ENCODE measurements at regions not wholly inside any gene's neighbourhood (a gene's known extent, or its start where the extent isn't known, plus 50 kb on each side); places are given as distances from the start of the nearest gene placed in this dataset.
"Not testable (repeated sequence)": the region's sequence is repeated elsewhere in the genome, so short reads cannot be mapped to it uniquely, and the experiment has no call there.

DNA sequence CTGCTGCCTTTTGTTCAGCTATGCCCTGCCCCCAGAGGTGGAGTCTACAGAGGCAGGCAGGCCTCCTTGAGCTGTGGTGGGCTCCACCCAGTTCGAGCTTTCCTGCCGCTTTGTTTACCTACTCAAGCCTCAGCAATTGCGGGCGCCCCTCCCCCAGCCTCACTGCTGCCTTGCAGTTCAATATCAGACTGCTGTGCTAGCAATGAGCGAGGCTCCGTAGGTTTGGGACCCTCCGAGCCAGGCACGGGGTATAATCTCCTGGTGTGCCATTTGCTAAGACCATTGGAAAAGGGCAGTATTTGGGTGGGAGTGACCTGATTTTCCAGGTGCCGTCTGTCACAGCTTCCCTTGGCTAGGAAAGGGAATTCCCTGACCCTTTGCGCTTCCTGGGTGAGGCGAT, 51.9 kb downstream of the DIPK2A start:
- not testable (repeated sequence) for DNase-seq (ENCODE audit: low read depth)

- no peak for DNase-seq (ENCODE audit: low read depth)
Observed at GRCh38 chr3:144028798-144029411, 57.3 kb downstream of the DIPK2A start.

- DNase-seq (ENCODE audit: low read depth), result no peak
Observed at GRCh38 chr3:144029769-144030168, 58.1 kb downstream of the DIPK2A start.

DNA sequence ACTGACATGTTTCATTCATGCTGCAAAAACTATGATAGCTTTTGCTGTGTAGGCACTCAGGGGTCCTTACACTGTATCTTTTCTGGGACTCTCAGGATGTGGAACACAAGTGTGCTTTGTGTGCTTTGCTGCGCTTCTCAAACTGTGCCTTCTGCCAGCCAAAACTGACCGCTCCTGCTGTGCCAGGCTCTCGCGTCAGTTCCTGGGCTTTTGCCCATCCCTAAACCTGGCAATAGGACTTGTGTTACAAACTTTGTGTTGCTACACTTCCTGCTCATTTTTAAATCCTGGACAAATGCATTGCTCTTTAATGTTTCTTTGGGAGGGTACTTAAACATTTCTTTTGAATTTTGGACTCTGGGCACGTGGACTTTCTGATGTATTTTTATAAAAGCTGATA, 60.3 kb downstream of the DIPK2A start:
- DNase-seq (ENCODE audit: low read depth), result no peak

GRCh38 chr3:144032531-144033239, 61.1 kb downstream of the DIPK2A start:
- DNase-seq (ENCODE audit: low read depth), result no peak

DNA sequence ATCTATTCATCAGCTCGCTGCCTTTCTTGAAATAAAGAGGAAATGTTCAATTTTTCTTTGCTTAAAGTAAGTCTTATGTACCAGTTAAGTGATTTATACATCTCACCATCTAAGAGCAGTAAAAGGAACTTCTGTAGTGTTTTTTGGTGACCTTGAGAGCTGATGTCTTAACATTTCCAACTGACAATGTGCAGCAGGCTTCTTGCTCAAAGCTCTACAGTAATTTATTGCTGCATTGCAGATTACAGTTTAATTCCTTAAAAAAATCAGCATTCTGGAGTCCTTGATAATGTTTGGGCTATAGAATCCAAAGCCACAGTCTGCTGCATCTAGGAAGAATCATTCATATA, 61.6 kb downstream of the DIPK2A start:
- peak; percentile 80 for DNase-seq (ENCODE audit: low read depth)

- DNase-seq (ENCODE audit: low read depth), result no peak
Observed at GRCh38 chr3:144033863-144034262, 62.2 kb downstream of the DIPK2A start.

- no peak for DNase-seq (ENCODE audit: low read depth)
Observed at GRCh38 chr3:144034715-144035290, 63.2 kb downstream of the DIPK2A start.

- no peak for DNase-seq (ENCODE audit: low read depth)
Observed at GRCh38 chr3:144036498-144036897, 64.9 kb downstream of the DIPK2A start.

GRCh38 chr3:144039661-144040060, 68.0 kb downstream of the DIPK2A start:
- peak; percentile 27 for DNase-seq (ENCODE audit: low read depth)

DNA sequence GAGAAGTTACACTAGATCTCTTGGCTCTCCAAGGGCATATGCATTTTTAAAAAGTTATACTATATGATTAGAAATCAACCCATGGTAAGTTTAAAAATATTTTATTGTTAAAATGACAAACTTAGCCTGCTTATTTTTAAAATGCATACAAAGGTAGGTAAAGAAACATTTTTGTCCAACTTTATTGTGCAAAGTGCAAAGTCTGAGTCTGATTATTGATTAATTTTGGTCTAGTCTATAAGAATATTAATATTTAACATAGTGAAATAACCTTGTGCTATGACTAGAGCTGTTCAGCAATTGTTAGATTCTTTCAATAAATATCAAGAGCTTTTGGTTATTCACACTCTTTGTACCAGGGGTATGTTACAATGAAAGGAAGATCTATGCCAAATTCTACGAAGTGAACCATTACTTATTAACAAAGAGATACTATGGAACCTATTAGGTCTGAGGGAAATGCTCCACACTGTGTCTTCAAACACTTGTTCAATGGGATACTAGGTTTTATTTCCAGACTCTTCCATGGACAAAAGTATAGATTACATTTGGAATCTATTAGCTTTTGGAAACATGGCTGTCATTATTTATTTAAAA, 70.4 kb downstream of the DIPK2A start:
- no peak for DNase-seq (ENCODE audit: low read depth)

GRCh38 chr3:144045766-144046165, 74.1 kb downstream of the DIPK2A start:
- DNase-seq (ENCODE audit: low read depth), result no peak

DNA sequence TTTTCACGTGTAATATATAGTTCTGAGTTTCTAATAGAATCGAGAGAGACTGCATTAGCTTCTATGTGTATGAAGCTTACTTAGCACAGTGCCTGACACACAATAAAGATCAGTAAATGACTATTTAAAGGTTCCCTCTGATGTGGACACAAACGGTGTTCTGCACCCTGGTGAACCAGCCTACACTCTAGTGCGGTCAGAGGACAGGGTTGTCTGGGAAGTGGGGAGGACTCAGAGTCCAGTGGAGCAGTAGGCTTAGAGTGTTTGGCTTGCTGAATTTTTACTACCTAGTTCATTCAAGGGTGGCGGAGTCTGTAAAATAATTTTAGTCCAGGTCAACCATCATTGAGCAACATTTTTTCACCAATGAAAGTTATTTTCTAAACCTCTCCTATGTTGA, 77.8 kb downstream of the DIPK2A start:
- no peak for DNase-seq (ENCODE audit: low read depth)

DNA sequence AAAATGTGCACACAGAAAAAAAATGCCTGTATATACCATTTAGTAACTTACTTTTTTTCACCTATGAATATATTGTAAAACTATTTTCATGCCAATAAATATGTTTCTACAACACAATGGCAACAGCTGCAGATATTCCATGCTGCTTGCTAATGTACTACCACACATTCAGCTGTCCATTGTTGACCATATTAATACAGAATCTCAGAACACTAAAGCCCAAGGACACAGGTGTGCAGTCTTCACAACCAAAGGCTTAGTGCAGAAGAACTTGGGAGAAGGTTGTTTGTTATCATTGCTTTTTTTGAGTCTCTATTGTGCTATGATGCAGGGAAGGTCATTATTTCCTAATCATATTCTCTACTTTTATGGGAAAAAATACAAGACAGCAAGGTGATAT, 79.6 kb downstream of the DIPK2A start:
- DNase-seq (ENCODE audit: low read depth), result no peak

- DNase-seq (ENCODE audit: low read depth), result peak; percentile 11
Observed at GRCh38 chr3:144052275-144052674, 80.7 kb downstream of the DIPK2A start.

- peak; percentile 49 for DNase-seq (ENCODE audit: low read depth)
Observed at GRCh38 chr3:144053121-144053520, 81.5 kb downstream of the DIPK2A start.

- no peak for DNase-seq (ENCODE audit: low read depth)
Observed at GRCh38 chr3:144054766-144055165, 83.1 kb downstream of the DIPK2A start.

- DNase-seq (ENCODE audit: low read depth), result peak; percentile 53
Observed at GRCh38 chr3:144055604-144056003, 84.0 kb downstream of the DIPK2A start.

- no peak for DNase-seq (ENCODE audit: low read depth)
Observed at GRCh38 chr3:144058713-144059112, 87.1 kb downstream of the DIPK2A start.

- DNase-seq (ENCODE audit: low read depth), result no peak
Observed at GRCh38 chr3:144059481-144059880, 87.9 kb downstream of the DIPK2A start.

GRCh38 chr3:144060881-144061280, 89.3 kb downstream of the DIPK2A start:
- no peak for DNase-seq (ENCODE audit: low read depth)

GRCh38 chr3:144063306-144063705, 91.7 kb downstream of the DIPK2A start:
- DNase-seq (ENCODE audit: low read depth), result no peak

- no peak for DNase-seq (ENCODE audit: low read depth)
Observed at GRCh38 chr3:144067059-144067458, 95.4 kb downstream of the DIPK2A start.
